HG03460 (cell line): ENCODE measurements at regions not wholly inside any gene's neighbourhood (a gene's known extent, or its start where the extent isn't known, plus 50 kb on each side); places are given as distances from the start of the nearest gene placed in this dataset.

Experiments used
- ATAC-seq: cut with Tn5 transposase; IDR thresholded peaks from one replicate; pipeline ENCODE4 v1.9.1; 2021; ENCODE audit not compliant: unreplicated experiment

- ATAC-seq, result no peak
These were observed 318.7 kb upstream of the CHRM2 start for GRCh38 chr7:136549756-136550155.

DNA sequence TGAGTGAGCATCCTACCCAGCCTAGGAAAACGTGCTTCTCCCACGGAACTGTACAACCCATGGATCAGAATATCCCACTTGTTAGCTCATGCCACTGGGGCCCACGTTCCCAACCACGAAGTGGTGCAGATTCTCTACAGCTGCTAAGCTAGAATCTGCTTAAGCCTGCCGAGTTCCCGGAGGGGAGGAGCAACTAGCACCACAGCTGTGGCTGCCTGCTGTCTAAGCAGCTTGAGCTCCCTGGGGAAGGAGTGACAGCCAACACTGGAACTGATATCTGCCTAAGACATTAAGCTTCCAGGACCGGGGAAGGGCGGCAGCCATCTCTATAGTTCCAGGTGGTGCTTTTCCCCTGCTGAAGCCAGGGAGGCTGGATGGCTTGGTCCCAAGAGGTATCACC lies 334.7 kb upstream of the CHRM2 start:
- ATAC-seq, result no peak

- ATAC-seq, result no peak
These were observed 337.6 kb upstream of the CHRM2 start for GRCh38 chr7:136530831-136531230.

- ATAC-seq, result no peak
These were observed 340.1 kb upstream of the CHRM2 start for GRCh38 chr7:136528329-136528728.

GRCh38 chr7:136527554-136527953 lies 340.9 kb upstream of the CHRM2 start:
- no peak for ATAC-seq

DNA sequence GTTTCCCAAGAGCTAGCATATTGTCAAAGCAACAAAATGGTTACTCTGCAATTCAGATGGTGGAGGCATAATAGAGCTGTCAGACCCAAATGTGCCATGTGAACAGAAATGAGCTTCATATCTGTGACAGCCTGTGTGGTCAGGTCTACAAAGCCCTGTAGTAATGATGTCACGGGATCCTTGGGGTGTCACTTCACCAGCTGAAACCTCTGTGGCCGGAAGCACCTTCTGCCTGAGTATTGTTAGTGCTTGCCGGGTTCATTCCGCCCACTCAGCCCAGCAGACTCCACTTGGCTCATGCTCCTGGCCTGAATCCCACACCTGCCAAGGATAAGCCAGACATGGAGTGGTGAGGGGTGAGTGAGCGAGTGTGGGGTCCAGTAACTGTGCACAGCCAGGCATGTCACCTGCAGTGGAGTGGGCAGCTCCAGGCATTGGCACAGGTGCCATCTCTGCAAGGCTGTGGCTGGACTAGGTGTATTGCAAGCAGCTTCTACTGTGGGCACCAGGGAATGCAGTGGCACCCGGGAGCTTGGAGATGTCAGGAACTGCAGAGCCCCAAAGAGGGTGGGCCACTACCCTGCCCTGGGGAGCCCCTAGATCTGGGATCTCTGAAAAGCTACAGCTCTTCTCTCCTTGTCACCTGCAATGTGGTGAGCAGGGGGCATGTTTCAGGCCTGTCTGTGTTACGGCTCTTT lies 341.9 kb upstream of the CHRM2 start:
- no peak for ATAC-seq

- ATAC-seq, result no peak
These were observed 344.9 kb upstream of the CHRM2 start for GRCh38 chr7:136523571-136523970.

- ATAC-seq, result no peak
These were observed 350.5 kb upstream of the CHRM2 start for GRCh38 chr7:136517971-136518370.

DNA sequence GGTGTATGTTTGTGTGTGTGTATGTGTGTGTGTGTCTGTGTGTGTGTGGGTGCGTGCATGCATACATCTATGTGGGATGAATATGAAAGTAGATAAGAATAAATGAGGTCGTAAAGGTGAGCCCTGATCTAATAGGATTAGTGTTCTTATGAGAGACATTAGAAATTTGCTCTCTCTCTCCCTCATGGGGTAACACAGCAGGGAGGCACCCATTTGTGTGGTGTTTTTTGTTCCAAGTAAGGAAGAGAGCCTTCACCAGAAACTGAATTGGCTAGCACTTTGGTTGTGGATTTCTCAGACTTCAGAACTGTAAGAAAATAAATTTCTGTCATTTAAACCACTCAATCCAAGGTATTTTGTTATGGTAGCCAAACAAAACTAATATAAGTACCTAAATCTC lies 353.7 kb upstream of the CHRM2 start:
- ATAC-seq, result no peak

DNA sequence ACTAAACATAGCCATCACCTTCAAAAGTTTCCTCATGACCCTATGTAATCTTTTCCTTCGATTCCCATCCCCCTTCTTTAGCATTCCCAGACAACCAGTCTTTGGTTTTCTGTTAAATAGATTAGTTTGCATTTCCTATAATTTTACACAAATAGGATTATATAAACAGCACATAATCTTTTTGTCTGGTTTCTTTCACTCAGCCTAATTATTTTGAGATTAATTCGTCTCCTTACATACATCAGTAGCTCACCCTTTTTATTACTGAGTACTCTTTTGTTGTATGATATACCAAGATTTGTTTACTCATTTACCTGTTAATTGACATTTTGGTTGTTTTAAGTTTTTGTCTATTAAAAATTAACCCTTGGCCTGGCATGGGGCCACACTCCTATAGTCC lies 354.7 kb upstream of the CHRM2 start:
- no peak for ATAC-seq

GRCh38 chr7:136509466-136509865 lies 359.0 kb upstream of the CHRM2 start:
- ATAC-seq, result no peak

GRCh38 chr7:136502162-136502561 lies 366.3 kb upstream of the CHRM2 start:
- no peak for ATAC-seq

- no peak for ATAC-seq
These were observed 367.3 kb upstream of the CHRM2 start for GRCh38 chr7:136501151-136501550.

DNA sequence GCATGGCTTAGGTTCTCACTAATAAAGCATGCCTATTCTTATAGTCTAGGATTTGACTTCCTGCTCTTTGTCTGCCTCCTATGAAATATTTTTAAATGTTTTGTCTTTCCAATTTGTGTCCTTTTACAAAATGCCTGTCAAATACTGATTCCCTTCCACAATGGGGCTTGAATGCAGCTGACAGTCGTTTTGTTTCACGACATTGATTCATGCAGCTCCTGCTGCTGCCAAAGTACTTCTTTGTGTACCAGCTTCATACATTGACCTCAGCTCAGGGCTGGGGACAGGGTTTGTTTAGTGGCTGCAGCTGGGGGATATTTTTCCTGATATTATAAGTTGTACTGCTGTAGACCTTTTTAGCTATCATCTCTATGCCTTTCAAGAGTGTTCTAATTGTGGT lies 371.9 kb upstream of the CHRM2 start:
- ATAC-seq, result no peak

DNA sequence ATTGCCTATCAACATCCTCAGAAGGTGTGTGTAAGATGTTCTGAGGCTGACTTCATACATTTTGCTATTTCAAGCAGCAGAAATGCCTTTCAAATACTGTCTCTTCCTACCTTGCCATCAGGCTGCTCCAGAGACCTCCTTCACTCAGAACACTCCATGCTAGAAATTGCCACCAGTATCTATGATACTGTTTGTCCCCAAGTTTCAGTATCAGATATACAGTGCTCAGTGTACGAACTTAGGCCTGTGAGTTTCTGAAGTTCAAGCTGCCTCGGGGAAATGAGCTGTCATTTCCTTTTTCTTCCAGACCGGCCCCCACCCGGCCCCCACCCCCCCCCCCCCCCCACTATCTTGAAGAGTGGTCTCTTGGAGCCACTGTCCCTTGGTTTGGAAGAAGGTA lies 373.4 kb upstream of the CHRM2 start:
- ATAC-seq, result no peak

- ATAC-seq, result no peak
These were observed 376.1 kb upstream of the CHRM2 start for GRCh38 chr7:136492366-136492765.

DNA sequence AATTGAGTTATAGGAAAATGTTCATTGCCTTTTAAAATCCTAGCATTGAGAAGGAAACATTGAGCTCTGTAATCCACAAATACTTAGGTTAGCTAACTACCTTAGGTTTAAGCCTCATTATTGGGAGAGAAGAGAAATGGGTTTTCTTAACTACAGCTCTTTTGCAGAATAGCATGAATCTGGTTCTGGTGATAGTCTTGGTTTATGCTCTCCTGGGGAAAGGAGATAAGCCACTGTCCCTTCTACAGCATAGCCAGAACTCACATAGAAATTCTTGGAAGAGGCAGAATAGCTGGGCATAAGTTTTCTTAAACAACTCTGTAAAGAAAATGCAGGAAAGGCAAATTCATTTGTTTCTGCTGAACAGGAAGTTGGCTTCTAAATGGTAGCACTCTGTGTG lies 378.6 kb upstream of the CHRM2 start:
- no peak for ATAC-seq

DNA sequence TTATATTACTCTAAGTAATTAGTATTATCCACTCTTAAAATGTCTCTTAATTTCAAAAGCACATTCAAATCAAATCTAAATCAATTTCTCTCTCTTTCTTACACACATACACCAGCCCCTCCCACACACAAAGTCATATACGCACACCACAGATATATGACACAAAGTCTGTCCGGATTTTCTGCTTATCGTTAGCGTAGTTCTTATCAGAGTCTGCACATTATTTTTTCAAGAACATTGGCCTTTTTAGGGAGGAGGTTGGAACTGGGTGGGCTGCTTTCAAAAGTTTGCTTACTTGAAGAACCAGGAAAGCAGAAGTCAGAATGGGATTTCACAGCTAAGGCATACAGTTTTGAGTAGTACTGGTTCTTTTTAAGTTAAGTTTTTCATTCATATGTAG lies 387.6 kb upstream of the CHRM2 start:
- ATAC-seq, result no peak

GRCh38 chr7:136479922-136480321 lies 388.5 kb upstream of the CHRM2 start:
- ATAC-seq, result no peak

DNA sequence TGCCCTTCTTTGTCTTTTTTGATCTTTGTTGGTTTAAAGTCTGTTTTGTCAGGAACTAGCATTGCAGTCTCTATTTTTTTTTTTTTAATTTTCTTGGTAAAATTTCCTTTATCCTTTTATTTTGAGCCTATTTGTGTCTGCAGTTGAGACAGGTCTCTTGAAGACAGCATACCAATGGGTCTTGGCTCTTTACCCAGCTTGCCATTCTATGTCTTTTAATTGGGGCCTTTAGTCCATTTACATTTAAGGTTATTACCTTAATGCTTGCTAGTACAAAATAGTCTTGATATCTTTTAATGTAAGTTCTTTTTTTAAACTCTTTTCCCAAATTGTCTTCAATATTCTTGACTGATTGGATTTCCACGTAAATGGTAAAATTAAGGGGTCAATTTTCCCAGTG lies 398.3 kb upstream of the CHRM2 start:
- ATAC-seq, result no peak

DNA sequence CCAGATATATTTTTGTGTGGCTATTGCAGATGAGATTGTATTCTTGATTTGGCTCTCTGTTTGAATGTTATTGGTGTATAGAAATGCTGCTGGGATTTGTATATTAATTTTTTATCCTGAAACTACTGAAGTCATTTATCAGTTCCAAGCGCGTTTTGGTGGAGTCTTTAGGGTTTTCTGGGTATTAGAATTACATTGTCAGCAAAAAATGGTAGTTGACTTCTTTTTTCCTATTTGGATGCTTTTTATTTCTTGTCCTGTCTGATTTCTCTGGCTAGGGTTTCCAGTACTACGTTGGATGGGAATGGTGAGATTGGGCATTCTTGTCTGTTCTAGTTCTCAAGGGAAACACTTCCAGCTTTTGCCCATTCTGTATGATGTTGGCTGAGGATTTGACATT lies 415.5 kb upstream of the CHRM2 start:
- ATAC-seq, result no peak

DNA sequence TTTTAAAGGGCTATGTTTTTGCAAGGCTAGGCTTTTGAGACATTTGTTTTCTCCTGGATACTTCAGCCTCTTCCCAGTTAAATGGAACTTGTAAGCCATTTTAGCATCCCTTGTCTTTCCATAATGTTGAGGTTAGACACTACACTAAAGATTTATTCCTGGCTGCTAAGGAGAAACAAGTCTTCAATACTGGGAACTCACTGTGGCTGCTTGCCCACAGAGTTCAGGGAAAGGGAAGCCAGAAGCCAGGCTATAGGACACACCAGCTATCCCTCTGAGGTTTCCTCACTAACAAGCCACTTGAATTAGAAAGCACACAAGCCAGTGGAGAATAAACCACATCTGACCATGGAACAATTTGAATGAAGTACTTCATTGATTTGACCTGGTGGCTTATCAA lies 421.7 kb upstream of the CHRM2 start:
- no peak for ATAC-seq

GRCh38 chr7:136441835-136442234 lies 426.6 kb upstream of the CHRM2 start:
- ATAC-seq, result no peak
